Suppressor macrophage (primary cell): ENCODE measurements at regions not wholly inside any gene's neighbourhood (a gene's known extent, or its start where the extent isn't known, plus 50 kb on each side); places are given as distances from the start of the nearest gene placed in this dataset.

Source experiments
- DNase-seq, 4 experiments: peaks; one replicate each; pipeline ENCODE4 v3.0.0-alpha.2; 2020 to 2022

DNA sequence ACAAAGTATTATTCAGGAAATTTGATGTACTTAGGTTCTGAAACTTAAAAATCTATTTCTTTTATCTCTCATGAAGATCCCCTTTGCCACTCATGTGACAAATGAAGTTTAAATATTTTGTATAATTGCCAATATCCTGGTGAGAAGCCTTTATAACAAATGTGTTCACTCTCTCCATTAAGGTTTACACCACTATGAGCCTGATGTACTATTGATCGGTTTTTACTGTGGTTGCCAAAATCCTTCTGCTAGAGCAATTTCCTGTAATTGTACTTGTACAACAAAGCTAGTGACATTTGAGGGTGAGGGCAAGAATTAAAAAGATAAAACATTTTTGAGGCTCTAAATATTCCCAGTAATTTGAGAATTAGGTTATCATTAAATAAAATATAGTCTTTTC lies 222.3 kb upstream of the CDH19 start:
- no peak for DNase-seq

DNA sequence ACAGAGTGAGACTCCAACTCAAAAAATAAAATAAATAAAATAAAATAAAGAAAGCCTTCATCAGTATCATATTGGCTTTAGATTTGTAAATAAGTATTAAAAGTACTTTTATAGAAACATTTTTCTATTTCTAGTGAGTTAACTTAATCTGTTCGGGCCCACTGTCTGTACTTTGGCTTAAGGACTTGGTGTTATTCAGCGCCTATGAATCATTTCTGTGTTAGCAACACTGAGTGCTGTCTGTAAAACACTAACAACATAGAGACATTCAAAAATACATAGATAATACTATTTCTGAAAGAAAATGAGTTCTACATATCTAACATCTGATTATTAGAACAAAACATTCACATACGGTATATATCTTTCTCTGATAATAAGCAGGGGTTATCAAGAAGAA lies 221.5 kb upstream of the CDH19 start:
- no peak for DNase-seq

DNA sequence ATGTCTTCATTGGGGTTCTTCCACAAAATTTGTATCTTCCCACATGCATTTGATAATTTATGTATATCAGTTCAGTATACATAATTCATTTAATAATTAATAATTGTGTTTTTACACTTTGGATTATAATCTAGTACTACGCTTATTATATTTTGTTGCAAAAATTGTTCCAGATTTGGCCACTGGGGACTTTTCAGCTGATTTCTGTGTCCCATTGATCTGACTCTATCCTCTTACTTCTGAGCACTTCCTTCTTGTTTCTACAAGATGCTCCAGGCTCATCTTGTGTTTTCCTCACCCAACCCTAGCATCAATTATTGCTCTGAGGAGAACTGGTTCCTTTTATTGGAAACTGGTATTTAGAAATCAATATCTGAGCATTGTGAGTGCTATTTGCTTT lies 215.3 kb upstream of the CDH19 start:
- no peak for DNase-seq

DNA sequence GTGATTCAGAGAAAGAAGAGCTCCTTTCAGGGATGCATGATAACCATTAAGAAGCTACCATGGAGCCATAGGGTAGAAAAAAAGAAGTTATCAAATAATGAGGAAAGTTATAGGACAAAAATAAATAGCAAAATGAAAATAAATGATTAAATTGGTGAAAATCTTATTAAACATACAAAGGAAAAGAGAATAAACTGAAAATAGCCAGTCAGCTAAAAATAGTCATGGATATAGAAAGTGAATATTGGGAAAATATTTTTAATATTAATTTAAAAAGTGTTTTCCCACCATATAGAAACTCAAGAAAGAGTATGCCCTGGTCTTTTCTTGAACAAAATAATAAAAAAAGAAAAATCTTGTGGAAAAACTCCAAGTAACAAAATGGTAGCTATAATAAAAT lies 209.2 kb upstream of the CDH19 start:
- no peak for DNase-seq

DNA sequence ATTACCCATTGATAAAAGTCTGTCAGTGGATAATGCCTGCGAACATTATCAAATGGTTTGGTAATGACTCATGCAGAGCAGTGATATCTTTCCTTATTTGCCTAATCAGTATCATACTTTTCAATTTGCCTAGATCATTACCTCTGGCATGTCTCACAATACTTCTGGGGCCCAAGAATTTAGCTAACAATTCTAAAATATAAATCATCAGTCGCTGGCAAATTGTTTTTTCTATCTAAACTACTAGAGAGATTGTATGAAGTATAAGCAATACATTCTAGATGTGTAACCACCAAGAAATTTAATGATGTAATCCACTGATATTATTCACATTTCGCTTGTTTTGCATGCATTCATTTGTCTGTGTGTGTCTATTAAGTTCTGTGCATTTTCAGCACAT lies 191.2 kb upstream of the CDH19 start:
- DNase-seq = no peak

DNA sequence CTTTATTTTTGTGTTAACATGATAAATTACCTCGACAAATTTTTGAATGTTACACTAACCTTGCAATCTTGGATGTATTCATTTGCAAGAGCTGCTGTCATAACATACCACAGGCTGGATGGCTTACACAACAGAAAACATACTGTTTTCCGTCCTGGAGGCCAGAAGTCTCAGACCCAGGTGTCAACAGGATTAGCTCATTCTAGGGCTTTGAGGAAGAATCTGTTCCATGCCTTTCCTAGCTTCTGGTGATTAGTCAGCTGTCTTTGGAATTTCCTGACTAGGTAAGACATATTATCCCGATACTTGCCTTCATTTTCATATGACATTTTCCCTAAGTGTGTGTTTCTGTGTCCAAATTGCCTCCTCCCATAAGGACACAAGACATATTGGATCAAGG lies 188.6 kb upstream of the CDH19 start:
- no peak for DNase-seq

DNA sequence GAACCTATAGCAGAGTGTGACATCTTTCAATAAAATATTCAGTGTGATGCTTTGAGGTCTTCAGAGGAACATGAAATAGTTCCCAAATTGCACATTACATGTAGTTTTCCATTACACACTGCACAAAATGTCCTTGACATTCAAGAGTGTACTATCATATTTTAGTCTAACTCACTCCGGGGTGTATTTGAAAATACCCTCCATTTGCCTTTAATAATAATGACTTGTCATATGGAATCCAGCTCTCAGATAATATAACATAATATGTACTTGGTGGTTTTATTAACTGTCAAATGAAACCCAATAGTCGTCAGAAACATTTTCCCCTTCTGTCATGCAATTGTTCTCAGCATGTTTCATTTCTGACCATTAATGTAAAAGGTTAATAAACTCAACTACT lies 176.7 kb upstream of the CDH19 start:
- DNase-seq = no peak

DNA sequence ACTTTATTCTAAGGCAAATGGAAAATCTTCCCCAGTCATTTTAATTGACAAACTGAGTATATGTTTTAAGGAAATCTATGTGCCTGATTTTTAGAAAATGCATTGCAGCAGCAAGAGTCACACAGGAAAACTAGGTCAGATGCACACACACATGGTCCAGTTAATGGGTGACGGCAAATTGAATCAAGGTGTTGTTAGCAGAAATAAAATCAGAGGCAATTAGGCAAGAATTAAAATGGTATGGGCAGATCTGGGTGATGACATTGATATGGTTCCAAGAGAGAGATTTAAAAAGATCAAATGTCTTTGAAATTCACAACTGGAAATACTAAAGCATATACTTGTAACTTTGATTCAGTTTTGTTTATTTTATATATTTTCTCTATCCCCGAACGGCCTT lies 174.2 kb upstream of the CDH19 start:
- no peak for DNase-seq

DNA sequence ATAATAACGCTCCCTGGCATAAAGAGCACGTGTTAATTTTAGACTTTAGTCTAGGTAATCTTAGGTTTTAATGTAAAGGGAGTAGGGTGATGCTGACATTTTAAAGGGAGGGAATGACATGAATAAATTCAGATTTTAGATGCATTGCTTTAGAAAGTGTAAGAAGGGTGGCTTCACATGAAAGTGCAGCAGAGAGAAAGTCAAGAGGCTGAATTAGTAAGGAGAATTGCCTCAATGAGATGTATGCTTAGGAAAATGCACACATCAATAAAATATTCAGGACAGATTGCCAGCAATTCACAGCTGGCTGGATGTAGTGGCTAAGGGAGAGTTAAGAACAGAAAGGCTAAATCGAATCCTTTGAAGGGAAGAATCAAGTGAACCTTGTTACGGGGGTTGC lies 165.5 kb upstream of the CDH19 start:
- no peak for DNase-seq

DNA sequence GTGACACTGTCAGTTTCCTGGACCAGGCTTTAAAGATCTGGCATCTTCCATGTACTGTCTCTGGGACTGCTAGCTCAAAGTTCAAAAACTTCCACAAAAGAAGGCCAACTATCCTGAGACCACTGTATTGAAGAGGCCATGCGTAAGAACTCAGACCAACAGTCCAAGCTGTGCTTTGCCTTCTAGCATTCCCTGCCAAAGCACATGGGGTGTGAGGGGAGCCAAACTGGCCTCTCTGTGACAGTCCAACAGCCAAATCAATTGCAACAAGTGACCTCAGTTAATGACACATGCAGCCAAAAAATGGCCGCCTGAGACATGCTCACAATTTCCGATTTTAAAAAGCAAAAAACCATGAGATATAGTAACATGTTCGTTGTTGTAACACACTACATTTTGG lies 160.3 kb upstream of the CDH19 start:
- no peak for DNase-seq

DNA sequence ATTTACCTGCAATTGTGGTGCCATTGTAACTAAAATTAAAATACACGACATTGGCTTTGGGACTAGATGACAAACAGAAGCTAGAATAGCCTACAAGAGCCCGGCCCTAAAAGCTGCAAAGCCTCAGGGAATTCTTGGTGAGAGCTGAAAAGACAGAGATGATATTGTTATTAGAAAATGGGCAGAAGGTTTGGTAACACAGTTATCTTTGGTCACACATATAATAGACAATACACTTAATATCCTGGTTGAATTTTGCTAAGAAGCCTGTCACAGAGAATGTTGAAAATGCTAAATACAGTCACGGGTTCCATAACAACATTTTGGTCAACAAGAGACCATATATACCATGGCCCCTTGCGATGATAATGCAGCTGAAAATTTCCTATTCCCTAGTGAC lies 157.3 kb upstream of the CDH19 start:
- DNase-seq = no peak

DNA sequence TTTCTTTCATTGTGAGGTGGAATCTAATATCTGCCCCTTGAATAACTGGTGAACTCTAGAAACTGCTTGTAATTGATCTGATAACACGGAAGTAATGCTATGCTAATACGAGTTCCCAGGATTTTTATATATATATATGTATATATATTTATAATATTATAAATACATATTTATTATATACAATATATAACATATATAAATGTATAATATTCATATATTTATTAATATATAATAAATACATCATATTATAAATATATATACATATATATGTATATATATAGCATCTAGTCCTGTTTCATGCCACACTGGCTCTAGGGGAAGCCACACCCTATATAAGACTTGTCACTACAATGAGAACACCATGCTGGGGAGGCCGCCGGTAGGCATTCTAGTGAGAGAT lies 156.7 kb upstream of the CDH19 start:
- DNase-seq = no peak

DNA sequence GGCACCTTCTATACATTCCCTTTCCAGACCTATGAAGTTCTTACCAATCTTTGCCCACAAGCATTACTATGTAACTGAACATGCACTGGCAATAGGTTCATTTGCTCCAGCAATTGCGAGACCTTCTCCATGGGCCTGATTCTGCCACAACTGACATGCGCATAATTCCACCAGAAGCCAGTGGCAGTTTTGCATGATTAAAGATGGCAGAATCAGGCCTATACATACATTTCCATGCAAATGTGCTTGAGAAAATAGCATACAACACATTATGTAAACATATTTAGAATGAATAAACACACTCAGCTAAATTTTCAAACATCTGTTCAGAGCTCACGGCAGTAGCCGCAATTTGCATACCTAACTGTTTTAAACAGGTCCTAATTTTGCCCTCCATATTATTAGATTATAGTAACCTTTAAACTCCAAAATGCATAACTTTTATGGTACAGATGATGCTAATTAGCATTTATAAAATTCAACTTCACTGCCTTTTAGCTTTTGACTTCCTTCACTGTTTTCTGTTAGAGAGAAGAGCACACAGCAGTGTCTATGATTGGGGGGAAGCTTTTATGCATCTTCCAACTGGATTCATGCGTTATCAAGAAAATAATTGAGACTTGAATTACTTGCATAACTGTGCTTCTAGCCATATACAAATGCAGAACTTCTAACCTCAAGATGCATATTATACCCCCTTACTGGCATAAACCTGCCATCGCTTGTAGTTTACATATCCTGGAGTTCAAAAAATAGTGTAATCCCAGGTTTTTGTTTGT lies 155.3 kb upstream of the CDH19 start:
- no peak for DNase-seq

DNA sequence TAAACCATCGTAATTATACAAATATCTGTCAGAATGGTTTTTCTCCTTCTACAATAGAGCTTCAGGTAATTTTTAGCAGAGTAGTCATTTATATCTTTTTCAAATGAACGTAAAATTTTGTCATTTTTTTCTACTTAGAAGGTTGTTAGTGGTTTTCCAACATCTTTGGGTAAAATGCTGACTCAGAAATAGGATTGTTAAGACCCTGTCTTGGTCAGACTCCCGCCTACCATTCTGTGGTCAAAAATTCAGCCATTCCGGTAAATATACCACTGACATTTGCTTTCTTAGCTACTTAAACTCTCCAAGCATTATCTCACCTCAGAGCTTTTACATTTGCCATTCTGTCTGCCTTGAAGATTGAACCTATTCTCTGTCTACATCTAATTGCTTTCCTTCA lies 154.1 kb upstream of the CDH19 start:
- DNase-seq = no peak

DNA sequence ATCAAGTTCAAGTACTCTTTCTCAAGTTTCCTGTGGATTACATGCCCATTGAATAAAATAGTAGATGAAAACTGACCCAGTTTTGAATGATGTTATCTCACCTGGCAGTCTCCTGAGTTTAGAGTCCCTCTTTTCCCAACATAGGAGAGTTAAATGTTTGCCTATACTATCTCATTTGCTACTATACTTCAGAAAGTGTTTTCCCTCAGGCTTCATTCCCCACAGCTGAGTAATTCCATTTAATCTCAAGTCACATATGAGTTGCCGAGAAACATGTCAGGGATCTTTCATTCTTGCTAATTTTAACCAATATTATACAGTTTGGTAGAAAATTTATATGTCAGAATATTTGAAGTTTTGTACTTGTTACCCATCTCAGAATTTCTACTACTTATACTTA lies 150.4 kb upstream of the CDH19 start:
- DNase-seq = no peak

DNA sequence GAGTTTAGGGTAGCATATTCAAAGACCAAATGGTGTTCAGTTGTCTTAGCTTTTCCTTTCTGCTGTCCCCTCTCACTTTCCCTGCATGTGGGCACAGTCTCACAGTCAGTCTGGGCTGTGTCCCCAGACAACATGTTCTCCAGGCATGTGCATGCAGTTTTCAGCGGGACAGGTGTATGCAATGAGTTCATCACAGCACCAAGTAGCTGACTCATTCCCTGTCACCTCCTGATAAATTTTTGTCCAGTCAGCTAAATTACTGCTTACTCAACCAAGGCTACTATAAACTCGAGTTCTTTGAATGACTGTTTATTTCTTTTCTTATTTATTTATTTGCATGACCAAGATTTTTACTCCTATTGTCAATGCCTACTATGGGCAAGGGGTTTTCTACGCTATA lies 148.8 kb upstream of the CDH19 start:
- no peak for DNase-seq

DNA sequence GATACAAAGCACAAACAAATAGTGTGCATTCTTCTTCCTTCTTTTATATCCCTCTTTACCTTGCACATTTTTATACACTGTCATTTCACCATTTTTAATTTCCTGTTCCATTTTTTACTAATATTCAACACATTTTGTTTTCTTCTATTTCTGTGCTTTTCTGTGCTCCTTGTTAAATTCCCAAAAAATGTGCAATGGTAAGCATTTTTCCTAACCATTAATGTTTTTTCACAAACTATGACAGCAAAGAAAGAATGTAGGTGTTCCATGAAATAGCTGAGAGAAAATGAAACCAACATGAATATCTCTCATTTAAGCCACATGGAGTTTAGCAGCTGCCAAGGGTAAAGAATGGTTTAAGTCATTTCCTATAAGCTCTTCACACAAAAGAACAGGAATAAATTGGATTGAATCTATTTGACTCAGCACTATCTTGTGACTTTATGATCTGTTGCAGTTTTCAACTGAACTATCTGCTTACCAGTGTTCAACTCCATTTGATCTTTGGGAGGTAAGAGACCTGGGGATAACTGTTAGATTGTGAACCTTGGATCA lies 145.7 kb upstream of the CDH19 start:
- no peak for DNase-seq

DNA sequence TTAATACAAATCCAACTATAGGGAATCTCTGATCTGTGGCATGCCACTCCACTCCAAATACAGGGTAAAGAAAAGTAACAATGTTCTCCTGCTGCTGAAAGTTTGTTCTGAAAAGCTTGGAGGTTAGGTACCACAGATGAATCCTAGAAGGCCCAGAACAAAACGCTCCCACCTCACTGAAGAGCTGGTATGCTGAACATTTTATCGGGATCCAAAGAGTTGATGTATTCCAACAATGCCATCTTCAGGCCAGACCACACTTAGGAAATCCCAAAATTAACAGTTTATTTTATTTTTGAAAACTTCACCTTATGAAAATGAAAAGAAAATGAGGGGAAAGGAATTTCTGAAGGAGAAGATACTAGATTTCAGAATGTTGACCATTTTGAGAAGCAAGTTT lies 145.1 kb upstream of the CDH19 start:
- DNase-seq = peak; percentile 9 to 49 (median 26)

DNA sequence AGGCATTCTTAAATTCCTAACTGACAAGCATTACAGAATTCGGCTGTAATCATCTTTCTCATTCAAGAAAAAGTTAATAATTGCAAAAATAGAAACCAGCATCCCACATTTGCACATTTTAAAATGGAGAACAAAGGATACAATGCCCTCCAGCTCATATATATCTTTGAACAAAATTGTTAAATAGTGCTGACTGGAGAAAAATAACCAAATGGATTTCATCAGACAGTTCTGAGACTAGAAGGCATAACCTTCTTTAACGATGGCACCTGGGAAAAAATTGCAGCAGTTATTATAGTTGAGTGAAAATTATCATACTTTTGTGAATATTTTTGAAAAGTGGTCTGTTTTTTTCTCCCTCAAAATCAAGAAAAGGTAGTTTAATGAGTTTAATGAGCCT lies 138.9 kb upstream of the CDH19 start:
- no peak for DNase-seq

DNA sequence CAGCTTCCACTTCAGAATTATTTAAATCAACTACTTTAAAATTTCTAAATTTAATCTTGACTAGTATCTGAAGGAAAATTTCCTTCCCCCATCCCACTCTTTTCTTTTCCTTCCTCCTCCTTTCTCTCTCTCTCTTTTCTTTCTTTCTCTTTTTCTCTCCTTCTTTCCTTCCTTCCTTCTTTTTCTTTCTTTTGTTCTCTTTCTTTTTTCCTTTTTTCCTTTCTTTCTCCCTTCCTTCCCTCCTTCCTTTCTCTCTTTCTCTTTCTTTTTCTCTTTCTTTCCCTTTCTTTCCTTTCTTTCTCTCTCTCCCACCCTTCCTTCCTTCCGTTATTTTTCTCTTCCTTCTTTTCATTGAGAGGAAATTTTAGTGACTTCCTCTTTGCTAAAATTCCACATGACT lies 132.0 kb upstream of the CDH19 start:
- no peak for DNase-seq

DNA sequence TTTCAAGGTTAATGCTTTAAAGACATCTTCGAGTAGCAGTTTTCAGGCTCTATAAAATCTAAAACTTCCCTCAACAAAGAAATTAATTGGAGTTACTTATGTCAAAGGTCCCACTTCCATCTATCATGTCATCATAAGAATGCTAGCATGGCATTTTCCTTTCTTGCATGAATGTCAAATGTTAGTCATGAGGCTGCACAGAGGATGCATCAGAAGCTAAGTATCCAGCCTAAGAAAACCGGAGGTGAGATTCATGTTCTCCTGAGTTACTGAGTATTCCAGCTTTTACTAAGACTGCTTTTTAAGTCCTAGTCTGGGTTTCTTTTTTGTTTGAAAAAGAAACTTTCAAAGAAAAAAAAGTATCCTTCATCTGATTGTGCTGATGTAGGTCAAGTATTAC lies 130.6 kb upstream of the CDH19 start:
- DNase-seq = peak in 1 of 4 experiments; percentile 5

DNA sequence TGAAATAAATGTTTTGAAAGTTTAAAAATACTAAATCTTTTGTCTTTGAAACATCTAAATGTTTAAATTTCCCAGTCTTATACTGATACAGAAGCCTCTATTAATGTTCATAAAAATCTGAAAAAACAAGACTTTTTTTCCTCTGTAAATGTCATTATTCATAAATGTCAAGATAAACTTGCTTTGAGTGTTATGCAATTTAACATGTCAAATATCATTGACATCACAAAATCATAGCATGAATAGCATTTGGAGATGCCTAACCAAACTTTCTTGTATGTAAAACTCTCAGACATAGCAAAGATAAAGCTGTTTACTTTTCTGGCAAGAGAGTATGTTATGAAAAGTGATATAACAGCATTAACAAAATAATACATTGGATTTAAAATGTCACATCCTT lies 128.0 kb upstream of the CDH19 start:
- DNase-seq = no peak

DNA sequence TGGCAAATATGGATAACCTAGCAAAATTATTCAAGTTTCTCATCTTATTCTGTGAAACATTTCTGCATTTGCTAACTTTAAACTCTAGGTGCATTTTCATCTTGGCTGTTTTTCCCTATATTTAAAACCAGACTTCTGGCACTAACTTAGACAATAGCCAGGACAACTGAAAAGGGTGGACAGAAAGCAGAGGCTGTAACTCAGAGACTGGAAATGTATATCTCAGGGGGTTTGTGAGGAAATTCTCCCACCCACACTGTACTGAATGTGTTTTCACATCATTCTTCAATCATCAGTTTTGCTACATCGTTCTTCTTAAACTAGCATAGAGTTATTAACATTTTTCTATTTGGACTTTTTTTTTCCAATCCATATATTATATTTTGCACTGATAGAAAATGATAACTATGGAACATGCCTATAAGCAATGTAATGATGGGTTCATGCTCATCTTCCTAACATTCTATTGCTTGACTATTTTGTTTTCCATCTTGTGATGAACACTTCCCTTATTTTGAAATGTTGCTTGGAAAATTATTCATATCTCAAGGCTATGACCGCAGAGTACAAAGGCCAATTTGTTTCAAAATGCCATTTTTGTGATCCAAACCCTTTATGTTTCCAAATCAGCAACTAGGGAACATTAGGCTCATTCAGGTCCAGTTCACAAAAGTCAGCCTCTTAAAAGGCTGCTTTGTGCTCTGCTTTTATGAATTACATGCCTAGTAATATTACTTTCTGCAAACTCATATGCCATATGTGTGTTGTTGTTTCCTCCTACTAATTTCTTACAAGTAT lies 125.8 kb upstream of the CDH19 start:
- DNase-seq = peak in 1 of 4 experiments; percentile 36

DNA sequence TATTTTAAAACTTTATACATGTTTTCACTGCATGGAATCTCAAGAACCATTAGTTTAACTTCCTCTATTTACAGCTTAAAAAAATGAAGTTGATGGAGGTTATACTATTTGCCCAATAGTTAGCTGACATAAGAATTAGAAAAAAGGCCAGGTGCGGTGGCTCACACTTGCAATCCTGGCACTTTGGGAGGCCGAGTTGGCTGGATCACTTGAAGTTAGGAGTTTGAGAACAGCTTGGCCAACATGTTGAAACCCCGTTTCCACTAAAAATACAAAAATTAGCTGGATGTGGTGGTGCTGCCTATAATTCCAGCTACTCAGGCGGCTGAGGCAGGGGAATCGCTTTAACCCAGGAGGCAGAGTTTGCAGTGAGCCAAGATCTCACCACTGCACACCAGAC lies 125.1 kb upstream of the CDH19 start:
- DNase-seq = no peak
